ENCODE measurements at regions not wholly inside any gene's neighbourhood (a gene's known extent, or its start where the extent isn't known, plus 50 kb on each side); places are given as distances from the start of the nearest gene placed in this dataset.

DNA sequence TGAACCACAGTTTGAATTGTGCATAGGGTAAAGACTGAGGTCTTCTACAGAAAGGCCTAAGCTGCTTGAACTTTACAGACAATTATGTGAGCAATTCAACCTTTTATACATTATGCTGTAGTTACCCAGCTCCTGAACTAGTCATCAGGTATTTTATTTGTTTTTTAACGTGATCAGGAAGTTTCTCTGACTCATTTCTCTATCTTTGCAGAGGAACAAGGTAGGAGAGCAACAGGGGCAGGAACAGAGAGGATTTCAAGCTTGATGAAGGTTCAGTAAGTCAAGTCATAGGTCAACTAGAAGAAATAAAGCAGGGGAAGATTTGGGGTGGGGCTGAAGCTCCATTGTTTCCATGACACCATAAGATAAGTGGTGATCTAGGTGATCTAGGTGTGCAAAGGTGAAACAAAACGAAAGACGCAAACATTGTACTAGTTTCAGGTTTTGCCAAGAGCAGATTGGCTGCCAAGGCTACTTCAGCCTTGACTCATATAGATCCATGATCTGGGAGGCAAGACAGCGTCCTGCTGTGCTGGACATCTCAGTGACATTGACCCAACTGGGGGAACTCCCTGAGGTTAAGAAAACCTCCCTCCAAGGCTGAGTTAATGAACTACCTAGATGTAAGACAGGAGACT is 198.1 kb downstream of the DAD1 start:
- ATAC-seq: no peak

GRCh38 chr14:22390195-22390594 is 198.8 kb downstream of the DAD1 start:
- ATAC-seq: no peak

More for the DNA sequence above, 198.1 kb downstream of the DAD1 start:
- TF ChIP-seq OSR1 (CRISPR knock-in tag; IDR thresholded peaks at IDR 0.05): no peak
- TF ChIP-seq ZC3H10 (CRISPR knock-in tag; IDR thresholded peaks at IDR 0.05): no peak
- TF ChIP-seq BACH2 (CRISPR knock-in tag; IDR thresholded peaks at IDR 0.05; ENCODE audit: borderline replicate concordance): no peak
- no peak for TF ChIP-seq GLIS3 (CRISPR knock-in tag; IDR thresholded peaks at IDR 0.05)
- no peak for TF ChIP-seq CSRNP3 (CRISPR knock-in tag; IDR thresholded peaks at IDR 0.05)
- TF ChIP-seq RARB (CRISPR knock-in tag; IDR thresholded peaks at IDR 0.05): no peak
- no peak for TF ChIP-seq PPARA (CRISPR knock-in tag; IDR thresholded peaks at IDR 0.05; ENCODE audit: borderline replicate concordance)
- TF ChIP-seq ZNF565 (CRISPR knock-in tag; conservative IDR thresholded peaks at IDR 0.05; ENCODE audit: low read depth): no peak
- no peak for TF ChIP-seq TCF4 (CRISPR knock-in tag; IDR thresholded peaks at IDR 0.05; ENCODE audit: borderline replicate concordance)
- no peak for TF ChIP-seq CREB5 (CRISPR knock-in tag; IDR thresholded peaks at IDR 0.05; ENCODE audit: low read depth)
- TF ChIP-seq ARNTL (CRISPR knock-in tag; IDR thresholded peaks at IDR 0.05; ENCODE audit: borderline replicate concordance, low read depth): no peak
- TF ChIP-seq TSHZ2 (CRISPR knock-in tag; IDR thresholded peaks at IDR 0.05): no peak
- TF ChIP-seq ESRRG (CRISPR knock-in tag; IDR thresholded peaks at IDR 0.05): no peak
- no peak for TF ChIP-seq ISL1 (CRISPR knock-in tag; IDR thresholded peaks at IDR 0.05)
- TF ChIP-seq TOX (CRISPR knock-in tag; IDR thresholded peaks at IDR 0.05; ENCODE audit: borderline replicate concordance): no peak
- TF ChIP-seq SNAI2 (CRISPR knock-in tag; IDR thresholded peaks at IDR 0.05): no peak

More at GRCh38 chr14:22390195-22390594, 198.8 kb downstream of the DAD1 start:
- TF ChIP-seq BACH2 (CRISPR knock-in tag; IDR thresholded peaks at IDR 0.05; ENCODE audit: borderline replicate concordance) (no peak), TOX (CRISPR knock-in tag; IDR thresholded peaks at IDR 0.05; ENCODE audit: borderline replicate concordance) (no peak), CSDC2 (CRISPR knock-in tag; IDR thresholded peaks at IDR 0.05) (no peak), TCF4 (CRISPR knock-in tag; IDR thresholded peaks at IDR 0.05; ENCODE audit: borderline replicate concordance) (no peak), CSRNP3 (CRISPR knock-in tag; IDR thresholded peaks at IDR 0.05) (no peak), CREB5 (CRISPR knock-in tag; IDR thresholded peaks at IDR 0.05; ENCODE audit: low read depth) (no peak), ESRRG (CRISPR knock-in tag; IDR thresholded peaks at IDR 0.05) (no peak), RARB (CRISPR knock-in tag; IDR thresholded peaks at IDR 0.05) (no peak), GLIS3 (CRISPR knock-in tag; IDR thresholded peaks at IDR 0.05) (no peak), PPARA (CRISPR knock-in tag; IDR thresholded peaks at IDR 0.05; ENCODE audit: borderline replicate concordance) (no peak), ZFP3 (CRISPR knock-in tag; IDR thresholded peaks at IDR 0.05) (no peak), SNAI2 (CRISPR knock-in tag; IDR thresholded peaks at IDR 0.05) (no peak), ZFP30 (CRISPR knock-in tag; IDR thresholded peaks at IDR 0.05) (no peak), ZNF565 (CRISPR knock-in tag; conservative IDR thresholded peaks at IDR 0.05; ENCODE audit: low read depth) (no peak), OSR1 (CRISPR knock-in tag; IDR thresholded peaks at IDR 0.05) (no peak)
- TF ChIP-seq, protein P1, sequence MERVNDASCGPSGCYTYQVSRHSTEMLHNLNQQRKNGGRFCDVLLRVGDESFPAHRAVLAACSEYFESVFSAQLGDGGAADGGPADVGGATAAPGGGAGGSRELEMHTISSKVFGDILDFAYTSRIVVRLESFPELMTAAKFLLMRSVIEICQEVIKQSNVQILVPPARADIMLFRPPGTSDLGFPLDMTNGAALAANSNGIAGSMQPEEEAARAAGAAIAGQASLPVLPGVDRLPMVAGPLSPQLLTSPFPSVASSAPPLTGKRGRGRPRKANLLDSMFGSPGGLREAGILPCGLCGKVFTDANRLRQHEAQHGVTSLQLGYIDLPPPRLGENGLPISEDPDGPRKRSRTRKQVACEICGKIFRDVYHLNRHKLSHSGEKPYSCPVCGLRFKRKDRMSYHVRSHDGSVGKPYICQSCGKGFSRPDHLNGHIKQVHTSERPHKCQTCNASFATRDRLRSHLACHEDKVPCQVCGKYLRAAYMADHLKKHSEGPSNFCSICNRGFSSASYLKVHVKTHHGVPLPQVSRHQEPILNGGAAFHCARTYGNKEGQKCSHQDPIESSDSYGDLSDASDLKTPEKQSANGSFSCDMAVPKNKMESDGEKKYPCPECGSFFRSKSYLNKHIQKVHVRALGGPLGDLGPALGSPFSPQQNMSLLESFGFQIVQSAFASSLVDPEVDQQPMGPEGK (CRISPR knock-in tag; IDR thresholded peaks at IDR 0.05; ENCODE audit: borderline replicate concordance): no peak
